ENCODE measurements at regions not wholly inside any gene's neighbourhood (a gene's known extent, or its start where the extent isn't known, plus 50 kb on each side); places are given as distances from the start of the nearest gene placed in this dataset.
"Not testable (repeated sequence)": the region's sequence is repeated elsewhere in the genome, so short reads cannot be mapped to it uniquely, and the experiment has no call there.

DNA sequence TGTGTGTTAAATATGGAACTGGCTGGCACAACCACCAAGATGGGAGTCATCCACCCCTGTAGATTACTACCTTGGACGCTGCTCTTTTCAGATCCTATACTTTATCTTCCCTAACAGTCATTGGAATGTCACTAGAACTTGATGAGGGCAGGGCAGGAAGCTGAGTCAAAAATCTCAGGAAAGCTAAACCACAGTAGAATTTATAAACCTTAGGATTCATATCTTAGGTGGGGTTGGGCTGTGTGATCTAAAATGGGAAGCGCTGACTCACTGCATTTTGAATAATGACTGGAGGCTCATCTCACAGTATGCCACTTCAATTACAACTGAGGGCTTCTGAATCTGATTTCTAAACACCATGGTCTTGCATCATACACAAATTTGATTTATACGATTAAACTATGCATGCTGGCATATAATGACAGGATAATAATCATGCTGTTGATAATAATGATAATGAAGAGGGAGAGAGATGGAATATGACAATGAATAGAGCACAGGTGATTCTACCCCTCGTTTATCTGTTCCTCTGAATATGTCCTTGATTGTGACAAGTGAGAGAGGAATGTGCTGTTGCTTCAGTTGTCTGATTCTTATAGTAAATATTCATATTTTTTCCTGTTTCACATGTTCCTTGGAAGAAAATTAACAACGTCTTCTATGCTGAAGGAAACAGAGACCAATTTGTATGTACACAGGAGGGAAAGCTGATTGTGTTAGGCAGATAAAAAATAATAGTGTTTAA is 270.3 kb upstream of the HS3ST1 start:
- DNase-seq (ENCODE audit: low spot score) = no peak

DNA sequence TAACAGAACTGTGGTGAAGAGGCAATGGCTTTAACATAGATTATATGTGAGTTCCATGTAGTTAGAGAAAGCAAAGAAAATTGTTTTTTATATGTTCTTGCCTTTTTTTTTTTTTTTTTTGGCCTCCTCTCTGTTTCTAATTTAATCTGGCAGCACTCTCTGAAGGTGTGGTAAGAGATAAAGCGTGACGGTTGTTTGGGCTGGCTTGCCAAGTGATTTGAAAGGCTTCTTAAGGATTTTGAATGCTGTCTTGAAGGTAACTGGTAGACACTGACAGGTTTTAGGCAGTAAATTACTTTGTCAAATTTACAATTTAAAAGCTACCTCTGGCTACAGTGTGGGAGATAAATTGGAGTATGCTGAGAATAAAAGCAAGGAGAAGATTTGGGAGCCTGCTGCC is 269.3 kb upstream of the HS3ST1 start:
- DNase-seq (ENCODE audit: low spot score) = no peak

DNA sequence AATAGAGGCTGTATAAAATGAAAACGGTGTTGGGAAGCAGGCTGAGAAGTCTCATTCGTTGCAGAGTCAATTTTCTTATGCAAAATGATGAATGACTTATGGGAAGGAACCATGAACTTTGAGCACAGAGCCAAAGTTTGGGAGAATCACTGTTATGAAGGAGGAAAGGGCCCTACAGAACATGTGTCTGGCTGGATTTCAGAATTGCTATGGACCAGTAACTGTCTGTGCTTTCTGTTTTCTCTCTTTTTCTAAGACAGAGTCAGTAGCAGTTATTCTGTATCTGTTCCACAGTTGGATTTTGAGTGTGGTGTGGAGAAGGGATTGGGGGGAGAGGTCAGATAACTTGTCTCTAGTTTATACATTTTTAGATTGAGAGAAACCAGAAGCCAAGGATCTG is 265.0 kb upstream of the HS3ST1 start:
- DNase-seq (ENCODE audit: low spot score) = no peak

DNA sequence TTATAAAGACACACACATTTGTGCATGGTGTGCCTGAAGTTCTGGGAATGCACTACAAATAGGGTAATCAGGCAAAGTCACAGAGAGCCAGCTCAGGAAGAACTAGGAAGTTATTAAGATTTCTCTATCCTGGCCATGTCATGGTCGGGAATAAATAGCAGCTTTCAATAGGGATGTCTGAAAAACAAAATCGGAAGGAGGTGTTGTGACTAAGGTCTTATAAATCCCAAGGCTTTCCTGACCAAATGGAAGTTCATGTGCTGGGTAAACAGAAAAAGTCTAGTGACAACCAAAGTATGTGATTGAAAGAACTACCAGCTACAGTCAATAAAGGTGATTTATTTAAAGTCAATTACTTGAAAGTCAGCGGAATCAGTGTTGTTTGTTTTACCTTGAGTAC is 262.5 kb upstream of the HS3ST1 start:
- no peak for DNase-seq (ENCODE audit: low spot score)

DNA sequence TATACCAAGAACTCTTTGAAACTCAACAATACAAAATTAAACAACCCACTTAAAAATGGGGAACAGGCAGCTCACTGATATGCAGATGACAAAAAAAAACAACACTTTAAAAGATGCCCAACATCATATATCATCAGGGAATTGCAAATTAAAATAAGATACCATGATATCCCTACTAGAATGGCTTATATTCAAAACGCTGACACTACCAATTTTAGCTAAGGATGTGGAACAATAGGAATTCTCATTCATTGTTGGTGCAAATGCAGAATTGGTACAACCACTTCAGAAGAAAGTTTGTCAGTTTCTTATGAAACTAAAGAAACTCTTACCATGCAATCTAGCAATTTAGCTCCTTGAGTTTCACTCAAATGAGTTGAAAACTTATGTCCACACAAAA is 259.0 kb upstream of the HS3ST1 start:
- no peak for DNase-seq (ENCODE audit: low spot score)

DNA sequence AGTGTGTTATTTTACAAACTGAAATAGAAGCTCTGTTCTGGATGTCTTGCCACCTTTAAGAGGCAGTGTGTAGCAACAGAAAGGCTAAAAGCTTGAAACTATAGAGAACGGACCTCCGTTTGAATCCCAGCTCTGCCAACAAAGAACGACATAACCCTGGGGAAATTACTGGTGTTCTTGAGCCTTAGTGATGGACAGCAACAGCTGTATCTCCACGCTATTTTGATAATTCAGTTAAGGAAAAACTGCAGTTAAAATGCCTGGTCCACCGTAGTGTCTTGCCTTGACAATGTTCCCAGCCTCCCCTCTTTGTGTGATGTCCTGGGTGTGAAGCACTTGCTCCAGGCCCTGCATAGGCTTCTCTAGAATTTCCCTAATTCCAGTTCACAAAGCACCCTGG is 256.8 kb upstream of the HS3ST1 start:
- no peak for DNase-seq (ENCODE audit: low spot score)

DNA sequence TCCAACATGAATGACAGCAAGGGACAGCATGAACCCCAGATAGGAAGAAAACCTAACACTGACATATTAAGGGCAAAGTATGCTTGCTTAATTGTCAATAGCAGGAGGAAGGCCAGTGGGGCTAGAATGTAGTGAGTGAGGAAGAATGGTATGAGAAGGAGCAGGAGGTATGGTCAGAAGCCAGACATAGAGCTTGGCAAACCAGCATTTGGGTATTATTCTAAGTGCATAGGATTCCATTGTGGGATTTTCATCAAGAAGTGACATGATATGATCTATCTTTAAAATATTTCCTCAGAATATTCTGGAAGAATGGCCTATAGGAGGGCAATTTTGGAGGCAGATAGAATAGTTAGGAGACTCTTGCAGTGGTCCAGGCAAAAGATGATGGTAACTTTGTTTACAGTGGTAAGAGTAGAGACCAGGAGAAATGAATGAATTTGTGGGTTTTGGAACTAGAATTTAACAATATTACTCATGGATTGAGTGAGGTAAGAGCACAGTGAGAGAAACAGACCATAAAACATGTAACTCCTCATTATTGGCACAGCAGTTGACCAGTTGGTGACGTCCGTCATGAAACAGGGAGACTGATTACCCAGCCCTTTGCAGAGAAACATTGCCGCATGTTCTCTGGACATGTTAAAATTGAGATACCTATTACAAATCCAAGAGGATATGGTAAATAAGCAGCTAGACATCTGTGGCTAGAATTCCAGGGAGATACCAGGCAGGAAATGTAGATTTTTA is 246.5 kb upstream of the HS3ST1 start:
- DNase-seq (ENCODE audit: low spot score) = no peak

DNA sequence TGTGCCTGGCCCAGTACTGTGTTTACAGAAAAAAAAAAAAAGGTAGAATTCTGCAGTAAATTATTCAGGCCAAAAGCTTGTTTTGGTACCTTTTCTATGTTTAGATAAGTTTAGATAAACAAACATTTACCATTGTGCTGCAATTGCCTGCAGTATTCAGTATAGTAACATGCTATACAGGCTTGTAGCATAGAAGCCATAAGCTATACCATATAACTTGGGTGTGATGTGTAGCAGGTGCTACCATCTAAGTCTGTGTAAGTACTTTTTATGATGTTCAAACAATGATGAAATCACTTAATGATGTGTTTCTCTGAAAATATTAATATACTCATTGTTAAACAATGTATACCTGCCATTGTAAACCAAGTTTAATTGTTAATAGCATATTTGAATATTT is 241.6 kb upstream of the HS3ST1 start:
- DNase-seq (ENCODE audit: low spot score) = no peak

DNA sequence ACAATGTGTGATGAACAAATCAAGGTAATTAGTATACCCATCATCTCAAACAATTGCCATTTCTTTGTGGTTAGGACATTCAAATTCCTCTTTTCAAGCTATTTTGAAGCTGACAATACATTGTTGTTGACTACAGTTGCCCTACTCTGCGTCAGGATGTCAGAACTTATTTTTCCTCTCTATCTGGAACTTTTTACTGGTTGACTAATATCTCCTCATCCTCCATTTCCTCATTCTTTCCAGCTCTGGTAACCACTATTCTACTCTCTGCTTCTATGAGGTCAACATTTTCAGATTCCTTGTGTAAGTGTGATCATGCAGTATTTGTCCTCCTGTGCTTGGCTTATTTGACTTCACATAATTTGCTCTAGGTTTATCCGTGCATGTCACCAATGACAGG is 240.5 kb upstream of the HS3ST1 start:
- DNase-seq (ENCODE audit: low spot score) = no peak

DNA sequence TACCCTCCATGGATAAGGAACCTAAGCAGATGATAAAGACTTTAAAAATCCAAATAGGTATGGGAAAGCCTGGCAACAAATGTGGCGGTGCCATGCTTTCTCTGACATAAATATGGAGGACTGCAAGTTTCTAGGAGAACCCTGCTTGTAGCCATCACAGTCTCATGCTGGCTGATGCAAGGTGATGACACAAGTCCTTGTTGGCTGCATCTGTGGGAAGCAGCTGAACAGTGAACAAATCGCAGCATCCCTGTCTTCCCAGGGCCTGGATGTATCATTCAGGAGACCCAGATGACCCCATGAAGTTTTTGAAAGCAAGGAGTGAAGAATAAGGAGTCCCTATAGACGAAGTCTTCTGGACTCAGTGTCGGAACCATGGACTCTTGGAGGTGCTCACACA is 234.4 kb upstream of the HS3ST1 start:
- no peak for DNase-seq (ENCODE audit: low spot score)

DNA sequence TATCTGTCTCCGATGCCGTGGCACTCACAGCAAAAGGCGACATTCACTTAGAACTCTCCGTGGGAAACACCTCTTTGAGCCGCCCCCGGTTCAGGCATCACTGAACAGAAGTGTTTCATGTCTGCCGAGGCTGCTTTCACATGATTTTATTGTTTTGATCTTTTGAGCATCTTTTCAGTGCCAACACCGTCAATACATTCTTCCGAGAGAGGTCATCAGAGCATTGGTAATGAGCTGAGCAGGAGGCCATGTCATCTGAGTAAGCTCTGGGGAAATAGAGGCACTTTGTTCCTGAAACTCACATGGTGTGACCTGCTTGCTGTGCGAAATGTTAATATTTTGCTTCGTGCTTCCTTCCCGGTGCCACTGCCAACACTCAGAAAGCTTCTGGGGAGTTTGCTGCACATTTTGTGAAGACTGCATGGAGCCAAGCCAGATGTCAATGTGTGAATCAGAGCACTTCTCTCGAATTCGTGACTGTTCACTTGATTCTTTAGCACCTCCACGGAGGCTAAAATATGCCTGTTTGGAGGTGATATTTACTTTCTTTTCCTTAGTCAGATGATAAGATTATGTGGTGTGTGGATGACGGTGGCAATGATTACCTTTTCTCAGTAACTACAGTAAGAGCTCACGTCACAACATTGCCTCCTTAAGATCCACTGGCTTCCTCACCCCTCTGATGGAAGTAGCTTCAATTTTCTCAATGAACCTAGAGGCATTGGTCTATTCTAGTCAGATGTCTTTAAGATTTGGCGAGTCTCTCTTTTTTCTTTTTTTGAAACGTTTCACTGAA is 222.3 kb upstream of the HS3ST1 start:
- DNase-seq (ENCODE audit: low spot score) = no peak

DNA sequence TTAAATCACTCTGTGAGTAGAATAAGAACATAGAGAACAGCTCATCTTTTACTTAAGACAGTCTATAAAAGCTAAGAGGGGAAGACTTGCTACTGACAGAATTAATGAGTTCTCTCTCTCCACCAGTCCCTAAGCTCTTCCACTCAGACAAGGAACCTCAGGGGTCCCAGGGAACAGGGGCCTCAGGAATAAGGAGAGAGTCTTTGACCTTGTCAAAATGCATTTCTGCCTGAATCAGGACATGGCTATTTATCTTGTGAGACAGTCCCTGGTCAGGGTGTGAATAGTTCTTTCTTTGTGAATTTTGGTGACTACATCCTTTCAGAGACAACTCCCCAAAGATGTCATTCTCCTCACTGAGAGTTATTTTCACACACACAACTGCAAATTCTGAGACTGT is 218.7 kb upstream of the HS3ST1 start:
- DNase-seq (ENCODE audit: low spot score) = no peak

DNA sequence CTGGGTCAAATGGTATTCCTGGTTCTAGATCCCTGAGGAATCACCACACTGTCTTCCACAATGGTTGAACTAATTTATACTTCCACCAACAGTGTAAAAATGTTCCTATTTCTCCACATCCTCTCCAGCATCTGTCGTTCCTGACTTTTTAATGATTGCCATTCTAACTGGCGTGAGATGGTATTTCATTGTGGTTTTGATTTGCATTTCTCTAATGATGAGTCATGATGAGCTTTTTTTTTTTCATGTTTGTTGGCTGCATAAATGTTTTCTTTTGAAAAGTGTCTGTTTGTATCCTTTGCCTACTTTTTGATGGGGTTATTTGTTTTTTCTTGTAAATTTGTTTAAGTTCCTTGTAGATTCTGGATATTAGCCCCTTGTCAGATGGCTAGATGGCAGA is 214.4 kb upstream of the HS3ST1 start:
- DNase-seq (ENCODE audit: low spot score) = not testable (repeated sequence)

DNA sequence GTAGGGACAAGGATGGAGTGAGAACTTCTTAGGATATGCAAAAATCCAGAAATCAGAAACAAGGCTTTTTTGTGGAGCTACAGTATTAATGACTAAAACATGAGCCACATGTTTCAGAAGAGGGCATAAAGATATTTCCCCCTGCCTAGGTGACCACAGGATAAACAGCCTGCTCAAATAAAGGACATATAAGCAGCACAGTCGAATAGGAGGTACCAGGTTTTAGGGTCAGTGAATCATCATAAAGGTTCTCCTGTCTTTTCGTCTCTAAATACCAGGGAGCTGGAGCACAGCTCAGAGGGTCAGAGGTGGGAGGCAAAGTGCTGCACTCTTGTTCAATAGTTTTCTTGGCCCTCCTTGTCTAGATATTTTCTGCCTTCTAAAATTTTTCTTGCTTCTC is 211.9 kb upstream of the HS3ST1 start:
- no peak for DNase-seq (ENCODE audit: low spot score)

DNA sequence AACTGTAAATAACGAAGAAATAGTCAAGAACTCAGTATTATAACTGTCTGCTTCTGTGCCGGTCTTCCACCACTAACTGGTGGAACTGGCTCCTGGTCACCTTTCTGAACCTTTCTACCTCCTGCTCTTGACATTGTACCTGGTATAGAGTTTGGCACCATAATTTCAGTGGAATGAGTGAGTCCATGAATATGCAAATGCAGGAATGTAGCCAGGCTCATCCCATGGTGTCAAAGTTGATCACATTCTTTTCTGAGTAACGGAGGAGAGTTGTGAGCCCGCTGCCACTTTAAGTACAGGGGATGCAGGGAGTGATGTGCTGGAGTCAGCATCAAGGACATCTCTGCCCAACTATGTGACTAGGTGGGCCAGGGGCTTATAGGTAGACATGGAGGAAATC is 207.9 kb upstream of the HS3ST1 start:
- no peak for DNase-seq (ENCODE audit: low spot score)

DNA sequence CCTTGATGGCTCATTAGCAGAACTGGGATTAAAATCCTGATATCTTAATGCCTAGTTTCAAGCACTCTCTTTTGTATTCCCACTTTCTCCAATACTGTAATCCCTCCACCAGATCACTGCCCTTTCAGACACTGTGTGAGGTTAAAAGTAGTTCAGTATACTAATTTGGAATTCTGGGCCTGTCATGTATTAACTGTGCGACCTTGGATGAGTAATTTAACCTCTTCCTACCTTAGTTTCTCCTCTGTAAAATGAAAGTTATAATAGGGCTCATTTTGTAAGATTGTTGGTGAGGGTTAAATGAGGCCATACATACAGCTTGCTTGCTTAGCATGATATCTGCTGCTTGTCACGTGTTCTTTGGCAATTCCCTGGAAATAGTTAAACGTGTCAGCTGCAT is 207.3 kb upstream of the HS3ST1 start:
- DNase-seq (ENCODE audit: low spot score) = no peak

DNA sequence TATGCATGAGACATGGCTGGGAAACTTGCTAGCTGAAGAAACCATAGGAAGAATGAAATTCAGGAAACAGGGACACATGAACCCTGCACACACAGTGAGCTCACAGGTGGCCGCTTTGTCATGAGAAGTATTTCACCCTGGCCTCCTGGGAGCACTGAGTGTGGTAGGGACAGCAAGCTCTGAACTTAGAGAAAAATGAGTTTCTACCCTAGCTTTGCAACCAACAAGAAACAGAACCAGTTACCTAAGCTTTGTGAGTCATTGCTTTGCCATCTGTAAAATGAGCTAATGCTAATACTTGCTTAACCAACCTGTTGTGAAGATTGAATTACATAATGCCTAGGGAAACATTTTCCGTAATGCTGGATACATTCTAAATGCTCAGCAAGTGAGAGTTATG is 206.6 kb upstream of the HS3ST1 start:
- no peak for DNase-seq (ENCODE audit: low spot score)

DNA sequence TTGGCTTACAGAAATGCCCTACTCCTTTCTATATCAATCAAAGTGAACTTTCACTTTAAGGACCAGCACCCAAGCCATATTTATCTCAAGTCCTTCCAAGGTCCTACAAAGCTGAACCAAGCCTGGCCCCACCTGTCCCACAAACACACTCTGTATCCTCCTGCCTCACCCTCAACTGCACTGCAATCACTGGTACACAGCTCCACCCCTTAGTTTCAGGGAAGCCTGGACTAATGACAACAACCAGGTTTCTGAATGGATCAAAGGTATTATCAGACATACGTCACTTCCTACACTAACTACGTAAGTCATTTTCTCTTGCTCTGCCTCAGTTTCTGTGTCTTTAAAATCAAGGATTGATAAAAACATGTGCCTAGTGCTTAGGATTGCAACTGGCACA is 205.6 kb upstream of the HS3ST1 start:
- no peak for DNase-seq (ENCODE audit: low spot score)

DNA sequence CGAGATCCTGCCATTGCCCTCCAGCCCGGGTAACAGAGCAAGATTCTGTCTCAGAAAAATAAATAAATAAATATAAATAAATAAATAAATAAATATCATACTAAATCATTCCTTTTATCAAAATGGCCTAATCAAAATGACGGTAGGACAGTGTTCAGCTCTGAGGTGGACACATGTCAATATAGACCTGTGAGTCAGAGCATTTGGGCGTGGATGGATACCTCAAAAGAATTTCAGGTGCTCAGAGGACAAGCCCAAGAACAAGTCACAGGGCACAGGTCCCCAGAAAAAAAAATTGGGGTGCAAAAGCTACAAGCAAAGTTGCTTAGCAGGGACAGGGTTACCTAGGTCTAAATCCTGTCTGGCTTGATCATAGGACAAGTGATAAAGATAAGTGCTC is 204.7 kb upstream of the HS3ST1 start:
- no peak for DNase-seq (ENCODE audit: low spot score)

DNA sequence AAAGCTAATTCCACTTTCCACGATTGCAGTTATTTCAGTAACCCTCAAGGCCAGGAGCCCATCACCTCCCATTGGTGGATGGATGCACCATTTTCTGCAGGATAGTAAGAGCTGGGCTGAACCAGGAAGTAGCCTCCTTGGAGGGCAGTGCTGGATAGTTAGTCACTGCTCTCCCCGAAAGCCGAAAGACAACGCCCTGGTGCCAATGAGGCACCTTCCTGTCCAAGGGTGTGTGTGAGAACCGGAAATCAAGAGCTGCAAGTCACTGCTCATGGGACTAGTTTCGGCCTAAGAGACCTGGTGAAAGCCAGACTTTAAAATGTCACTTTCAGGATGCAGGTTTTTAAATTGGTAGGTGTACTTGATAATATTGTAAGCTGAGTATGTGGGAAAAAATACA is 203.8 kb upstream of the HS3ST1 start:
- DNase-seq (ENCODE audit: low spot score) = no peak

DNA sequence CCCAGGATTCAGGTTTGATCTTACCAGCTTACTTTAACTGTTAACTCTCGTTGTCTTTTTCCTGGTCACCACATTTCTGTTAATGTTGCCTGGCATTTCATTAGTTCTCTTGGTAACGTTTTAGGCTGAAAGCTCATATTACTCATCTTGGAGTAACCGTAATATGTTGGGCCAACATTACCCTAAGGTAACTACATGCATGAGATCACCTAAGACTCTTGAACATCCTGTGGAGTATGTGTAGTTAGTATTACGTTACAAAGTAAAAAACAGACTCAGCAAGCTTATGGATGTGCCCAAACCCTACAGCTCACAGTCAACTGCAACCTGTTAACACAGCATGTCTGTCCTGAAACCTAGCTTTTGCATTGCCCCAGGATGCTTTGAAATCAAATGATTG is 203.3 kb upstream of the HS3ST1 start:
- DNase-seq (ENCODE audit: low spot score) = no peak

DNA sequence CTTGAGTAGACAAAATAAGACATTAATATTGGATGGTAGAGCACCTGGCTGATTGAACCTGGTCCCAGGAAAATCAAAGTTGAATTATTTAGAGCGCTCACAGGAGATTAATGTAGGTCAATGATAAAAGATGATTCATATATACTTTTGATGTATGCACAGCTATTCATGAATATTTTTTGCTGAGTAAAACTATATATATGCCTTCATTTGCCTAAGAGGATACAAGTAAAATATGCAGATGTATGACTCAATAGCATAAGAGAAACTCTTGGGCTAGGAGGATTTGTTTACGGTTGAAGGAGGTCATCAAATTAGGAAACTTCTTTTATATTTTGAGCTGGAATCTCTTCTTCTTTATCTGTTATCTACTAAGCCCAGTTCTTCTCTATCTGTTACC is 202.7 kb upstream of the HS3ST1 start:
- DNase-seq (ENCODE audit: low spot score) = no peak

DNA sequence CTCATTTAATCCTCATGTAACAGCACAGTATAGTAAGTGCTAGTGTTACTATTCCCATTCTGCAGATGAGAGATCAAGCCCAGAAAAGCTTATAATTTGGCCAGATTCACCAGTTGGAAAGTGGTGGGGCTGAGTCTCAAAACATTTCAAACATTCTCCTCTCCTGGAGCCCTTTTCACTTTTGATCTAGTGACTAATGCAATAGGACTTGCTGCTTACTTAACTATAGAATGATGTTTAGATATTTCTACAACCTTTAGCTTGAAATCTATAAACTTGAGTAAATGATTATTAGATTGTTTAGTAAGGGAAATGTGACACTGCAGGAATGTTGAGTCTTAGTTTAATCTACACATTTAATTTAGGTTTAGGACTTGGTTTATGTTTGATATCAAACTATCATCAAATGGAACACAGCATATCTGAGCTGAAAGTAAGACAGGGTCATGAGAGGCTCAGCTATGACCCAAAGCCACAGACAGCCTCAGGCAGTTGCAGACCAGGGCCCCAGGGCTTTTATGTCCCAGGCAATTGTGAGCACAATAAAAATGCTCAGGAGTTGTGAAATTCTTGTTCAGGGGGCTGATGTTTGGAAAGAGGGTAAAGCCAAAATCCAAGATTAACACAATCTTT is 199.5 kb upstream of the HS3ST1 start:
- DNase-seq (ENCODE audit: low spot score) = no peak
